ENCODE measurements at regions not wholly inside any gene's neighbourhood (a gene's known extent, or its start where the extent isn't known, plus 50 kb on each side); places are given as distances from the start of the nearest gene placed in this dataset.

DNA sequence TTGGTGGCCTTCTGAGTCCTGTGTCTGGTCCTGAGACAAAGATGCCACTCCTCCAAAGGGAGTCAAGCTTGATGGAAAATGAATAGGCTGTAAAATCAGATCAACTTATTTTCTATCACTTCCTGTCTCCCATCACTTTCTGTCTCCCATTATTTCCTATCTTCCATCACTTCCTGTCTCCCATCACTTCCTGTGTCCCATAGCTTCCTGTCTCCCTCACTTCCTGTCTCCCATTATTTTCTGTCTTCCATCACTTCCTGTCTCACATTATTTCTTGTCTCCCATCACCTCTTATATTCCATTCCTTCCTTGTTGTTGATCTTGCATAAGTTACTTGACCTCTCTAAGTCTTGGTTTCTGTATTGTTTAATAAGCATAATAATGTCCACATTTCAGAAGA lies 418.5 kb upstream of the EEF2KMT start:
- Histone ChIP-seq H3K27ac (ENCODE audit: poor library complexity, severe bottlenecking) (no peak overlapping the region), H3K36me3 (ENCODE audit: low read depth) (no peaks in the 10 kb centered on the region), H3K9me3 (ENCODE audit: severe bottlenecking) (no peaks in the 10 kb centered on the region), H3K4me1 (ENCODE audit: insufficient read depth, poor library complexity, severe bottlenecking) (no peaks in the 10 kb centered on the region), H3K4me3 (ENCODE audit: severe bottlenecking) (no peak overlapping the region), H3K27me3 (ENCODE audit: insufficient read depth, poor library complexity, severe bottlenecking) (no peaks in the 10 kb centered on the region)
- DNase-seq (ENCODE audit: low spot score): no peak
- ATAC-seq (ENCODE audit: low read depth): no peak
- TF ChIP-seq, protein P1, sequence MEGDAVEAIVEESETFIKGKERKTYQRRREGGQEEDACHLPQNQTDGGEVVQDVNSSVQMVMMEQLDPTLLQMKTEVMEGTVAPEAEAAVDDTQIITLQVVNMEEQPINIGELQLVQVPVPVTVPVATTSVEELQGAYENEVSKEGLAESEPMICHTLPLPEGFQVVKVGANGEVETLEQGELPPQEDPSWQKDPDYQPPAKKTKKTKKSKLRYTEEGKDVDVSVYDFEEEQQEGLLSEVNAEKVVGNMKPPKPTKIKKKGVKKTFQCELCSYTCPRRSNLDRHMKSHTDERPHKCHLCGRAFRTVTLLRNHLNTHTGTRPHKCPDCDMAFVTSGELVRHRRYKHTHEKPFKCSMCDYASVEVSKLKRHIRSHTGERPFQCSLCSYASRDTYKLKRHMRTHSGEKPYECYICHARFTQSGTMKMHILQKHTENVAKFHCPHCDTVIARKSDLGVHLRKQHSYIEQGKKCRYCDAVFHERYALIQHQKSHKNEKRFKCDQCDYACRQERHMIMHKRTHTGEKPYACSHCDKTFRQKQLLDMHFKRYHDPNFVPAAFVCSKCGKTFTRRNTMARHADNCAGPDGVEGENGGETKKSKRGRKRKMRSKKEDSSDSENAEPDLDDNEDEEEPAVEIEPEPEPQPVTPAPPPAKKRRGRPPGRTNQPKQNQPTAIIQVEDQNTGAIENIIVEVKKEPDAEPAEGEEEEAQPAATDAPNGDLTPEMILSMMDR (IDR thresholded peaks at IDR 0.05; ENCODE audit: poor library complexity, severe bottlenecking): no peak

DNA sequence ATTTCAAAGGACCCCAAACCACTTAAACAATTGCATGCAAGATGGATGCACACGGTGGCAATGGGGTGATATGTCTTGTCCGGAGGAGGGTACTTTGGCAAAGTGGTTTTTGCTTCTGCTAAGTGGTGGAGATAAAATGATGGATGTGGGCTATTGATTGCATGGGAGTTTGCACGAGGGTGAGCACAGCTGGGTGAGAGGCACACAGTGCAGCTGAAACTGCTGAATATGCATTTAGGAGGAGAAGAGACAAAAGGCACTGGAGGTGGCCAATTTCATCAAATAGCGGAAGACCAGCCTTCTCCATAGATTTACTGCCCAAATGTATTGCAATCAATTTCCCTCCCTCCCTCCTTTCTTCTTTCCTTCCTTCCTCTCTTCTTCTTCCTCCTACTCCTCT lies 414.4 kb upstream of the EEF2KMT start:
- TF ChIP-seq, protein P1 (IDR thresholded peaks at IDR 0.05; ENCODE audit: poor library complexity, severe bottlenecking): no peak
- H3K27me3 ChIP-seq (ENCODE audit: insufficient read depth, poor library complexity, severe bottlenecking): no peaks in the 10 kb centered on the region
- H3K4me1 ChIP-seq (ENCODE audit: insufficient read depth, poor library complexity, severe bottlenecking): no peaks in the 10 kb centered on the region
- DNase-seq (ENCODE audit: low spot score) (no peak), ATAC-seq (ENCODE audit: low read depth) (no peak)
- no peak overlapping the region for H3K27ac ChIP-seq (ENCODE audit: poor library complexity, severe bottlenecking)
- H3K36me3 ChIP-seq (ENCODE audit: low read depth): no peaks in the 10 kb centered on the region
- H3K4me3 ChIP-seq (ENCODE audit: severe bottlenecking): no peak overlapping the region
- no peaks in the 10 kb centered on the region for H3K9me3 ChIP-seq (ENCODE audit: severe bottlenecking)

DNA sequence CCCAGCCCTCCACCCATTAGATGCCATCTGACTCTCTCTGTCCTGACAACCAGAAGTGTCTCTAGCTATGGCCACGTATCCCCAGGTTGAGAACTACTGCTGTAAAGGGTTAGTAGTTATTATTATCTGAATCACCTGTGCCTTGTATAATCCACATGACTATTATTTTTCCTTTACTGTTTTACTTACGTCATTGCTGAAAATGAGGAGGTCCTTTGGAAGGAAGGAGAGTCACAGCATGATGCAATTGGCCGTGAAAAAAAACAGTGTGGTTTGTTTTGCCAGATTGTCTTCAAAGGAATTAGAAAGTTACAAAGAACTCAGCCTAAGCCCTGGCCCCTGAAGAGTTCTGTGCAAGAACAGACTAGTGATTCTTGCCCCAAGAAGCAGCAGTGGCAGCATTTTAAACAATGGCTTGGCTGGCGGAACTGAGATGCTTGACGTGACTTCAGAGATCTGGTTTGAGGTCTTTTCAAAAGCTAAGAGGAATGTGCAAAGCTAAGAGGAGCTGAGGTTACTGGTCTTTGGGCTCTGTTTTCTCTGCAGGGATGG lies 413.3 kb upstream of the EEF2KMT start:
- Histone ChIP-seq H3K36me3 (ENCODE audit: low read depth) (no peaks in the 10 kb centered on the region), H3K27ac (ENCODE audit: poor library complexity, severe bottlenecking) (no peak overlapping the region), H3K4me1 (ENCODE audit: insufficient read depth, poor library complexity, severe bottlenecking) (no peaks in the 10 kb centered on the region), H3K4me3 (ENCODE audit: severe bottlenecking) (no peak overlapping the region), H3K27me3 (ENCODE audit: insufficient read depth, poor library complexity, severe bottlenecking) (no peaks in the 10 kb centered on the region), H3K9me3 (ENCODE audit: severe bottlenecking) (no peaks in the 10 kb centered on the region)
- ATAC-seq (ENCODE audit: low read depth) (no peak), DNase-seq (ENCODE audit: low spot score) (no peak)
- TF ChIP-seq, protein P1 (IDR thresholded peaks at IDR 0.05; ENCODE audit: poor library complexity, severe bottlenecking): no peak

DNA sequence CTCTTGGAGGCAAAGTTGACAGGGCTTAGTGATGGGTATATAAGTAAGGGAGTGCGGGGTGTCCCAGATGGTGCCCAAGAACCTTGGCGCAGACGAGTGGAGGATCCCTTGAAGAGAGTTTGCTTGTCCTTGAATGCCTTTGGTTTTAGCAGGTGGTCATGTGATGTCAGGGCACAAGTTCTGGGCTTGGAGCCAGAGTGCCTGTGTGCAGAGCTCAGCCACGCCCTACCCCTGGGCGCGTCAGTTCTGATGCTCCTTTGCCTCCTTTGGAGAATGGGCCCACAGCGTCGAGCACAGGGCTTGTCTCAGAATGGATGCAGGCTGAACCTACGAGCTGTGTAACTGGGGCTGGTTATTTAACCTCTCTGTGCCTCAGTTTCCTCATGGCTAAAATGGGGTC lies 412.2 kb upstream of the EEF2KMT start:
- DNase-seq (ENCODE audit: low spot score) (no peak), ATAC-seq (ENCODE audit: low read depth) (no peak)
- Histone ChIP-seq H3K27me3 (ENCODE audit: insufficient read depth, poor library complexity, severe bottlenecking) (no peaks in the 10 kb centered on the region), H3K27ac (ENCODE audit: poor library complexity, severe bottlenecking) (no peak overlapping the region), H3K9me3 (ENCODE audit: severe bottlenecking) (no peaks in the 10 kb centered on the region), H3K36me3 (ENCODE audit: low read depth) (no peaks in the 10 kb centered on the region), H3K4me3 (ENCODE audit: severe bottlenecking) (no peak overlapping the region), H3K4me1 (ENCODE audit: insufficient read depth, poor library complexity, severe bottlenecking) (no peaks in the 10 kb centered on the region)
- TF ChIP-seq, protein P1 (IDR thresholded peaks at IDR 0.05; ENCODE audit: poor library complexity, severe bottlenecking): no peak

DNA sequence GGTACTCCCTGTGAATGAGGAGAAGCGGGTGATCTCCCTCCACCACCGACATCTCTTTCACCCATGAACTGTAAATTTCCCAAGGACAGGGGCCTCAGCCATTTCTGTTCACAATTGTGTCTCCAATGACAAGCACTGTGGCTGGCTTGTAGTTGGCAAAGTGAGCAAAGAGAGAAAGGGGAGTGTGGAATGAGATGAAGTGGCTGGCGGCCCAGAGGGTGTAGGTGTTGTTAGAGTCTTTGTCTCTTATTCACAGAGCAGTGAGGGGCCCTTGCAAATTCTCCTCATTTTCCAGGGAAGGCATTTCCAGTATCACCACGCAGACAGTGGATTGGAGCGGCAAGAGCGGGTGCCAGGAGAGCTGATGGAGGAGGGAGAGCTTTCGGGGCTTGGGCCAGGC lies 411.7 kb upstream of the EEF2KMT start:
- no peak for ATAC-seq (ENCODE audit: low read depth)
- Histone ChIP-seq H3K27me3 (ENCODE audit: insufficient read depth, poor library complexity, severe bottlenecking) (no peaks in the 10 kb centered on the region), H3K4me3 (ENCODE audit: severe bottlenecking) (no peak overlapping the region), H3K4me1 (ENCODE audit: insufficient read depth, poor library complexity, severe bottlenecking) (no peaks in the 10 kb centered on the region), H3K36me3 (ENCODE audit: low read depth) (no peaks in the 10 kb centered on the region), H3K27ac (ENCODE audit: poor library complexity, severe bottlenecking) (no peak overlapping the region), H3K9me3 (ENCODE audit: severe bottlenecking) (no peaks in the 10 kb centered on the region)
- no peak for DNase-seq (ENCODE audit: low spot score)
- TF ChIP-seq, protein P1 (IDR thresholded peaks at IDR 0.05; ENCODE audit: poor library complexity, severe bottlenecking): no peak
